ENCODE measurements at regions not wholly inside any gene's neighbourhood (a gene's known extent, or its start where the extent isn't known, plus 50 kb on each side); places are given as distances from the start of the nearest gene placed in this dataset.

- no peak for DNase-seq (ENCODE audit: low spot score)
Measured at GRCh38 chr10:90480466-90480865, 377.4 kb downstream of the HTR7 start.

DNA sequence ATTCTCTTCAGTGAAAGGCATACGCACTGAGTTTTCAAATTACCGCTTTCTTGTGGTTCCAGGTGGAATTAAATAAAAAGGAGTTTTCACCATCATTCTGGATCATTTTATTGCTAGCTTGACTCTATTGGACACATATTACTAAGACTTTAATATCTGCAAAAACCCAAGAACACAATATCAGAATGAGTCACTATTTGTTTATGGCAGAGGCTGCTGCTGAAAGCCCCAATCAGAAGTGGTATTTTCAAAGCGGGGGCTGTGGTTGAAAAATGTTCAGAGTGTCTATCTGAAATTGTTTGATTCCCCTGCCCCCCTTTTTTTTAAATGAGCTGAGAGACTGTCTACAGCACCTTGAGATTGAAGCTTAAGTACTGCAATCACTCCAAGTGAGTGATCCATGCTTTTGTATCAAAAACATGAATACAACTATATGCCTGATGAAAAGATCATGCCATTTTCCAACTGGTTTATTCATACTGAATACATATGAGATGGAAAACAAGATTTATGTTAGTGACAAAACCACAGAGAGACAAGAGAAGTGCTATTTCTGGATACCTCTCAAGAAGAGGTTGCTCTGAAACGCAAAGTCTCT, 376.4 kb downstream of the HTR7 start:
- DNase-seq (ENCODE audit: low spot score): no peak

DNA sequence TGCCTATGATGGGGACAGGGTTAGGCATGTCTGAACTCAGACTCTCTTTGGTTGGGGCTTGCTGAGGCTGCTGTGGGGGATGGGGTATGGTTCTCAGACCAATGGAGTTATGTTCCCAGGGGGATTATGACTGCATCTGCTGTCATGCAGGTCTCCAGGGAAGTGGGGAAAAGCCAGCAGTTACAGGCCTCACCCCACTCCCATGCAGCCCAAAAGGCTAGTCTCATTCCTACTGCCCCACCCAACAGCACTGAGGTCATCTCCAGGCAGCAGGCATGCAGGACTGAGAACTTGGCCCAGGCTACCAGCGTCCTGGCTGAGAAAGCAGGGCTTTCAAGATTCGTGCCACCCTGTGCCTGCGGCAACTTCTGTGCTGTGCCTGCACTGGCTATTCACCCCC, 373.3 kb downstream of the HTR7 start:
- DNase-seq (ENCODE audit: low spot score): no peak

DNA sequence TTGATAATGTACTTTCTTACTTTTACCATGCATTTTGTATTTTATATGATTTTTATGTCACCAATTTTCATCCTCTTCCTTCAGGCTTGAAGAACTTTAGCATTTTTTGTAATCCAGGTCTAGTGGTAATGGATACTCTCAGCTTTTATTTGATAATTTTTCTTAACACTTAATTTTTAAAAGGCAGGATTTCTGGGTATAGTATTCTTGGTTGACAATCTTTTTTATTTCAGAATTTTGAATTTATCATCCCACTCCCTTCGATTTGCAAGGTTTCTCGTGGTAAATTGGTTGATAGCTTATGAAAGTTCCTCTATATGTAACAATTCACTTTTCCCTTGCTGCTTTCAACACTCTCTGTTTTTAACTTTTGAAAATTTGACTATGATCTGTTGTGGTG, 363.7 kb downstream of the HTR7 start:
- DNase-seq (ENCODE audit: low spot score): no peak

- DNase-seq (ENCODE audit: low spot score): no peak
Measured at GRCh38 chr10:90504172-90504571, 353.7 kb downstream of the HTR7 start.

DNA sequence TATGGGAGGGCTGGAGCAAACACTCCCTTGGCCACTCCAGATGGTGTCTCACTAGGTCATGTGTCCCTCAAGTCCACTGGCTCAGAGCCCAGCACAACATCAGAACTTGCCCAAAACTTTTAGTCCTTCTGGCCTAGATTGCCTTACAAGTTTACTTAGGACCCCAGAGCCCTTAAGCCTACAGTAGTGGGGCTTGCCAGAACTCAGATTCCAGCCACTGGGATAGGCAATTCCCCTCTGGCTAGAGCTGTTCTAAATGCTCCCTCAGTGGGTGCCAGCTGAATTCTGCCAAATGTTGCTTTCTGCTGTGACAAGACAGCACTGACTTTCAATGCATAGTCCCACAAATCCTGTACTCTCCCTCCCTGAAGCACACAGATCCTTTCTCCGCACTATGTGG, 331.1 kb downstream of the HTR7 start:
- DNase-seq (ENCODE audit: low spot score): no peak

GRCh38 chr10:90530521-90530920, 327.3 kb downstream of the HTR7 start:
- DNase-seq (ENCODE audit: low spot score): no peak

DNA sequence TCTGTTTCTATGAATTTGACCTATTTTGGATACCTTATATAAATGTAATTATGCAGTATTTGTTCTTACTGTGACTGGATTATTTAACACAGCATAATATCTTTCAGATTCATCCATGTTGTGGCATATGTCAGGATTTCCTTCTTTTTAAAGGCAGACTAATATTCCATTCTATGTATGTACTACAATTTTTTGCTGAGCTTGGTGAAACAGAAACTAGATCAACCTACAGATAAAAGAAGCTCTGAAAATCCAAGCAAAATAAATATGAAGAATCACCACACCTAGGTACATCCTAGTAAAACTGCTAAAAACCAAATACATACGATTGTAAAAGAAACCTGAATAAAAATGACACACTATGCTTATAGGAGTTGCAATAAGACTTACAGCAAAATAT, 300.5 kb downstream of the HTR7 start:
- no peak for DNase-seq (ENCODE audit: low spot score)

GRCh38 chr10:90560331-90560730, 297.5 kb downstream of the HTR7 start:
- DNase-seq (ENCODE audit: low spot score): no peak

DNA sequence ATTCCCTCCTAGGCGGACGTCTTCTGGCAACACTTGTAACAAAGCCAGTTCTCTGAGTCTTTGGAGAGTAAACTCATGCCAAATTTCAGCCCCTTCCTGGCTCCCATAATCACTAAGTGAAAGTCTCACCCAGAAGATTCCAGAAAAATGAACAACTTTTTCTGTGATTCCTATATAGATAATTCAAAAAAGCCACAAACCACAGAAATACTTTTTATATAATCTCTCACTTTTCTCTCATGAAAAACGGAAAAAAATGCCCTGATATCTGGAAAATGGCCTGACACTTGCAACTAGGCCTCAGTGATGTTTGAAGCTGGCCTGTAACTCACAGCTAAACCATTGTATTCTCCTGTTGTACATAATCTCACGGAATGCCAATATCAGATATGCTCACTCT, 296.2 kb downstream of the HTR7 start:
- DNase-seq (ENCODE audit: low spot score): no peak

DNA sequence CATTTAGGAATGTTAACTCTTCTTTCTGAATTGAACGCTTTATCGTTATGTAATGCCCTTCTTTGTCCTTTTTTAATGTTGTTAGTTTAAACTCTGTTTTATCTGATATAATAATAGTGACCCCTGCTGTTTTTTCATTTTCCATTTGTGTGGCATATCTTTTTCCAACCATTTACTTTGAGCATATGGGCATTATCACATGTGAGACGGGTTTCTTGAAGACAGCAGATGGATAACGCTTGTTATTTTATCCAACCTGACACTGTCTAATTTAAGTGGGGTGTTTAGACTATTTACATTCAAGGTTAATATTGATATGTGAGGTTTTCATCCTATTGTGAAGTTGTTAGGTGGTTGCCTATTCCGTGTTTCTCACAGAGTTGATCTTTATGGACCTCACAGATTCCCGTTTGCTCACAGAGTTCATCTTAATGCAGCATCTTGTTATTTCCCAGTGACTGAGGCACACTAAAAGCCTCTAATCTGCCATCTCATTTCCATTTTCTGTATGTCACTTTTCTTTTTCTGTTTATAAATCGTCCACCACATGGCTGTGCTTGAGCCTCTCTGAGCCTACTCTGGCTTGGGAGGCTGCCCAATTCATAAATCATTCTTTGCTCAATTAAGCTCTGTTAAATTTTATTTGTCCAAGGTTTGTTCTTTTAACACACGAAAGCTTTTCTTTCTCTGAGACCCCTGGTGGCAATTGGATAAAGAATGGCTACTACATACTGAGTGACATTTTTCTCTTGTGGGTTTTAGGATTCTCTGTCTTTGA, 286.2 kb downstream of the HTR7 start:
- no peak for DNase-seq (ENCODE audit: low spot score)

DNA sequence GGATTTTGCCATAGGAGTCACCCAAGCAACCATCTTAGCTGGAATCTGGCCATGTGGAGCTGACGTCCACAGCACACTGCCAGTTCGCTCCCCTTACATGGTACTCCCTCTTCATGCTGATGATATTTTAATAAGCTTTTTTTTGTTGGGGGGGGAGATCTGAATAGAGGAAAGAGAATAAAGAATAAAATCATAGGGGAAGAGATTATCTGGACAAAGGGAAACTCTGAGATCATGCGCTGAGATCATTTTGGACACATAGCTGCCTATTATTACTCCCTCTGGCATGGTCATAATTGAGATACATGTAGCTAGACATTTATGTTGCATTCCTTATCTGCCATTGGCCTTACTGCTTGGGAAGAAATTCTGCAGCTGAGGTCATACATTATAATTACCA, 282.7 kb downstream of the HTR7 start:
- DNase-seq (ENCODE audit: low spot score): no peak

DNA sequence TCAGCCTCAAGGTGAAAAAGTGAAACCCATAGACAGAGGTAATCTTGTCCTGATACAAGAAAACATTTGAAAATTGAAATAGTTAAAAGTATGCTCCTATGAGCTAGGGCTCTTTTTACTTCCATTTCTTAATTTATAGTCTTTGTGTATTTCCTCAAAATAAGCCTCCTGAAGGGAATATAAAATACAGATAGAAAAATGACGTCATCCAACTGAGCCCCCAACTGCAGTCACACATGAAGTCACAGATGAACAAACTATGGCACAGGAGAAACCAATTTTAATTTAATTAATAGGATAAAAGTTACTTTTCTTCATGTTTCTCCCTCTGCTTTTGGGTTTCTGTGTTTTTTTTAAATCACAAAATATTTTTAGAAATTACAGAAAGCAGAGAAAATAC, 280.3 kb downstream of the HTR7 start:
- DNase-seq (ENCODE audit: low spot score): no peak

- DNase-seq (ENCODE audit: low spot score): no peak
Measured at GRCh38 chr10:90579602-90580242, 278.1 kb downstream of the HTR7 start.

DNA sequence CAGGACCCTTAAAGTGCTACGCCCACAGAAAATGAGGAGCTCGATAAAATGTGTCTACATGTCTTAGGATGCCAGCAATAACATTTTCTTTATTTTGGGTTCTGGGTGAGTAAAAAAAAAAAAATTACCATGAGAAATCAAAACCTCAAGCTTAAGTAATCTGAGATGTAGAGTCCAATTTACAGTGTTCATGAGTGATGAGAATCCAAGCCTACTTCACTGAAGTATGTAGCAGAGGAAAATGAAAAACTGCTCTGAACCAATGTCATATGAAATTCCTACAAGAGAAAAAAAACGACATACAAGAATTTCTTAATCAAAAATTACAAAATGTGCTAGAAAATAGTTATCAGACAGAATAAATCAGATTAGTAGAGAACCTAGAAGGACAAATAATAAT, 274.4 kb downstream of the HTR7 start:
- no peak for DNase-seq (ENCODE audit: low spot score)

DNA sequence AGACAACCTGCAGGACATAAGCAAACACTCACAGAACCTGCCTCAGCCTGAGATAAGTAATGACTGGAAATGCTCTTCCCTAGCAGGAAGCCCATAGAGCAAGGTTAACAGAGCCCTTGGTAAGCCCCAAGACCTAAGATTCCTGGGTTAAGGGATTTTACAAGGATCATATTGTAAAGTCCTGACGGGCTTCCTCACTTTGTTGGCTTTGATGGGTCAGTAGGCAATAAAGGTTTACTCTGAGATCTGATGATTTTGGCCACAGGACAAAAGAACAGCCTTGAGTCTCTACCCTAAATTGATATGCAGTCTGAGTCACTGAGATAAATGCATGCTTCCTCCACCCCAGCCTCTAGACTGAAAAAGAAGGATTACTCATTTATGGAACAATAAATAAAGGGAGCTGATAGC, 270.8 kb downstream of the HTR7 start:
- DNase-seq (ENCODE audit: low spot score): no peak

GRCh38 chr10:90587561-90587960, 270.3 kb downstream of the HTR7 start:
- no peak for DNase-seq (ENCODE audit: low spot score)

DNA sequence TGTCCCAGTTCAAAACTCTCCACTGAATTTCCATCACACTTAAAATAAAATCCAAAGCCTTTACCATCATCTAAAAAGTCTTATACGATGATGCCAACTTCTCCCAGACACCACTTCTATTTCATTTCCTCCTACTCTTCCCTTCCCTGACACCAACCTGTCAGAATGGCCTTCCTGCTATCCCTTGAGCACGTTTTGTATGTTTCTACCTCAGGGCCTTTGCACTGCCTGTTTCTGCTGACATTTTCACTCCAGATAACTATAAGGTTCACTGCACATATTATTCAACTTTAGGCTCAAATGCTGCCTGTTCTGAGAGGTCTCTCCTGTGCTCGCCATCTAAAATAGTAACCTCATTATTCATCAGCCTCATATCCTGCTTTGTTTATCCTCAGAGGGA, 269.6 kb downstream of the HTR7 start:
- no peak for DNase-seq (ENCODE audit: low spot score)

GRCh38 chr10:90589825-90590224, 268.0 kb downstream of the HTR7 start:
- no peak for DNase-seq (ENCODE audit: low spot score)

GRCh38 chr10:90591629-90592028, 266.2 kb downstream of the HTR7 start:
- no peak for DNase-seq (ENCODE audit: low spot score)

- no peak for DNase-seq (ENCODE audit: low spot score)
Measured at GRCh38 chr10:90592638-90593302, 265.1 kb downstream of the HTR7 start.

DNA sequence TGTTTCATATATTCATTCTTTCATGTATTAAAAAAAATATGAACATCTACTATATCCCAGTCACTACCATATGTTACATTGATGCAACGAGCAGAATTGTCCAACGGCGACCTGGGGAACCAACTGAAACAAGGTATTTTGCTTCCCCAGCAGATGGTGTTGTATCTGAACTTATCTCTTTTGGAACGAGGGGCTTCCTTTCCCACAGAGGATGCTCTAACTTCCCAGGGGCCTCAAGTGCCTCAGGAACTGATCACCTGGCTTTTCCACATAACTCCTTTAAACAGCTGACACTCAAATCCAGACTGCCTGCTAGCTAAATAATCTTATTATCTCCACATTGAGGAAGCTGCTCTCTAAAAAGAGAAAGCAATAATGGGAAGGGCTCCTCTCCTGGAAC, 259.3 kb downstream of the HTR7 start:
- DNase-seq (ENCODE audit: low spot score): no peak

Data from CD4-positive, alpha-beta T cell treated with Interleukin-6 at 100 ng/mL for 8 hours (primary cell).